ENCODE measurements at regions not wholly inside any gene's neighbourhood (a gene's known extent, or its start where the extent isn't known, plus 50 kb on each side); places are given as distances from the start of the nearest gene placed in this dataset.

- TF ChIP-seq, protein P1, sequence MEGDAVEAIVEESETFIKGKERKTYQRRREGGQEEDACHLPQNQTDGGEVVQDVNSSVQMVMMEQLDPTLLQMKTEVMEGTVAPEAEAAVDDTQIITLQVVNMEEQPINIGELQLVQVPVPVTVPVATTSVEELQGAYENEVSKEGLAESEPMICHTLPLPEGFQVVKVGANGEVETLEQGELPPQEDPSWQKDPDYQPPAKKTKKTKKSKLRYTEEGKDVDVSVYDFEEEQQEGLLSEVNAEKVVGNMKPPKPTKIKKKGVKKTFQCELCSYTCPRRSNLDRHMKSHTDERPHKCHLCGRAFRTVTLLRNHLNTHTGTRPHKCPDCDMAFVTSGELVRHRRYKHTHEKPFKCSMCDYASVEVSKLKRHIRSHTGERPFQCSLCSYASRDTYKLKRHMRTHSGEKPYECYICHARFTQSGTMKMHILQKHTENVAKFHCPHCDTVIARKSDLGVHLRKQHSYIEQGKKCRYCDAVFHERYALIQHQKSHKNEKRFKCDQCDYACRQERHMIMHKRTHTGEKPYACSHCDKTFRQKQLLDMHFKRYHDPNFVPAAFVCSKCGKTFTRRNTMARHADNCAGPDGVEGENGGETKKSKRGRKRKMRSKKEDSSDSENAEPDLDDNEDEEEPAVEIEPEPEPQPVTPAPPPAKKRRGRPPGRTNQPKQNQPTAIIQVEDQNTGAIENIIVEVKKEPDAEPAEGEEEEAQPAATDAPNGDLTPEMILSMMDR (IDR thresholded peaks at IDR 0.05) = no peak
- TF ChIP-seq POLR2A (IDR thresholded peaks at IDR 0.05) = no peak
Measured at GRCh38 chr6:133758815-133759335, 130.0 kb upstream of the TCF21 start.
